GM12878 (cell line): ENCODE measurements at regions not wholly inside any gene's neighbourhood (a gene's known extent, or its start where the extent isn't known, plus 50 kb on each side); places are given as distances from the start of the nearest gene placed in this dataset.

Experiments used
- ATAC-seq: fragments of 200-7000 bp; cut with Tn5 transposase; 3 replicates; pipeline ENCODE4 v1.9.1; 2020; ENCODE audit warnings: mild to moderate bottlenecking, moderate library complexity
- BruUV-seq: library from RNA; stranded (reverse); fragments of 400-500 nt; replicated peaks from 2 replicates; lab custom pipeline; 2021; lab: Mats Ljungman, UMichigan
- CTCF ChIA-PET: fragments of 300-600 bp; sonication (Branson Sonifier 250); formaldehyde crosslinking; extraction: SDS; loops from one replicate; lab custom pipeline; 2021; ENCODE audit warnings: inconsistent platforms; lab: Yijun Ruan, JAX
- POLR2A ChIA-PET: fragments of 350-600 bp; formaldehyde crosslinking; extraction: SDS; loops from one replicate; lab custom pipeline; 2021; ENCODE audit warnings: inconsistent platforms; lab: Charles Lee
- RAD21 ChIA-PET: fragments of 300-600 bp; sonication (Branson Sonifier 250); formaldehyde crosslinking; loops from one replicate; lab custom pipeline; 2023; ENCODE audit warnings: antibody characterized with exemption; ENCODE audit not compliant: unreplicated experiment; lab: Charles Lee
- SMC1A ChIA-PET: fragments of 300-600 bp; sonication (Branson Sonifier 250); formaldehyde crosslinking; loops from one replicate; lab custom pipeline; 2023; ENCODE audit not compliant: unreplicated experiment, uncharacterized antibody; lab: Charles Lee
- DNase-seq: peaks from one replicate; pipeline ENCODE4 v3.0.0-alpha.2; 2011; ENCODE audit warnings: low read depth, low spot score
- FAIRE-seq: peaks from 3 replicates; lab custom pipeline; 2011; peaks lifted over from hg19 to GRCh38; lab: Jason Lieb, UNC
- H2AFZ ChIP-seq: 2 replicates; pipeline ENCODE4 v1.6.0; 2011; ENCODE audit warnings: low read depth, low read length, control low read depth; ENCODE audit not compliant: control insufficient read depth
- H3K27ac ChIP-seq: 2 replicates; pipeline ENCODE4 v1.5.1; 2011; ENCODE audit warnings: control low read depth; ENCODE audit not compliant: control insufficient read depth, insufficient read depth
- H3K27me3 ChIP-seq, 2 experiments: replicated peaks in 1 of 2; 2 replicates each; pipeline versions ENCODE4 v1.6.0 to v1.6.1; 2011; ENCODE audit warnings: low read length in 1 of 2; ENCODE audit not compliant: control insufficient read depth in 2 of 2, insufficient read depth in 2 of 2
- H3K36me3 ChIP-seq, 2 experiments: 2 replicates each; pipeline ENCODE4 v1.5.1; 2011; ENCODE audit warnings: low read length in 1 of 2; ENCODE audit not compliant: control insufficient read depth in 2 of 2, insufficient read depth in 2 of 2
- H3K4me1 ChIP-seq: 2 replicates; pipeline ENCODE4 v1.6.1; 2011; ENCODE audit warnings: mild to moderate bottlenecking, low read length, moderate library complexity, mixed read lengths; ENCODE audit not compliant: control insufficient read depth, insufficient read depth
- H3K4me2 ChIP-seq: 2 replicates; pipeline ENCODE4 v1.6.0; 2011; ENCODE audit warnings: control low read depth; ENCODE audit not compliant: control insufficient read depth, insufficient read depth
- H3K4me3 ChIP-seq: fragments of 200-600 bp; sonication (generic); 2 replicates; pipeline ENCODE4 v1.5.1; 2016
- H3K79me2 ChIP-seq: 2 replicates; pipeline ENCODE4 v1.6.0; 2011; ENCODE audit warnings: low read length; ENCODE audit not compliant: control insufficient read depth, insufficient read depth
- H3K9ac ChIP-seq: 2 replicates; pipeline ENCODE4 v1.8.0; 2011; ENCODE audit warnings: low read length, control low read depth, mixed read lengths; ENCODE audit not compliant: control insufficient read depth, insufficient read depth
- H3K9me3 ChIP-seq: replicated peaks from 3 replicates; pipeline ENCODE4 v1.5.1; 2011; ENCODE audit warnings: mild to moderate bottlenecking, low read length; ENCODE audit not compliant: control insufficient read depth, insufficient read depth
- H4K20me1 ChIP-seq: 2 replicates; pipeline ENCODE4 v1.6.0; 2011; ENCODE audit not compliant: control insufficient read depth, insufficient read depth
- HSF1 ChIP-seq: fragments of 150-350 bp; IDR thresholded peaks from 2 replicates; pipeline ENCODE4 v1.6.1; 2014; ENCODE audit warnings: mild to moderate bottlenecking, low read depth, low read length
- MEF2A ChIP-seq: IDR thresholded peaks from 2 replicates; pipeline ENCODE4 v1.6.1; 2011; ENCODE audit warnings: low read depth, mild to moderate bottlenecking, low read length, moderate library complexity; ENCODE audit not compliant: insufficient read depth
- MTA3 ChIP-seq: IDR thresholded peaks from 2 replicates; pipeline ENCODE4 v1.6.1; 2012; ENCODE audit warnings: low read length, inconsistent platforms, borderline replicate concordance
- MYB ChIP-seq: fragments of 150-350 bp; IDR thresholded peaks from 2 replicates; pipeline ENCODE4 v1.6.1; 2014; ENCODE audit warnings: mild to moderate bottlenecking, low read depth, low read length, borderline replicate concordance
- NBN ChIP-seq: fragments of 450-650 bp; IDR thresholded peaks from 2 replicates; pipeline ENCODE4 v1.6.1; 2016
- NRF1 ChIP-seq: conservative IDR thresholded peaks from 2 replicates; pipeline ENCODE4 v1.6.1; 2011; ENCODE audit warnings: mild to moderate bottlenecking, low read depth, low read length, improper control_type of control experiment
- RAD21 ChIP-seq: IDR thresholded peaks from 2 replicates; pipeline ENCODE4 v1.6.1; 2011; ENCODE audit warnings: mild to moderate bottlenecking, low read depth, low read length, moderate library complexity; ENCODE audit not compliant: insufficient read depth
- RB1 ChIP-seq: fragments of 450-650 bp; formaldehyde crosslinking; IDR thresholded peaks from 2 replicates; pipeline ENCODE4 v1.6.1; 2017; ENCODE audit warnings: mild to moderate bottlenecking, borderline replicate concordance
- RELA ChIP-seq: fragments of 450-650 bp; IDR thresholded peaks from 2 replicates; pipeline ENCODE4 v1.8.0; 2014; ENCODE audit warnings: borderline replicate concordance; ENCODE audit not compliant: partially characterized antibody
- SPI1 ChIP-seq: IDR thresholded peaks from 2 replicates; pipeline ENCODE4 v1.6.1; 2011; ENCODE audit warnings: low read depth, mild to moderate bottlenecking, low read length, moderate library complexity, borderline replicate concordance; ENCODE audit not compliant: insufficient read depth
- STAT1 ChIP-seq: fragments of 450-650 bp; conservative IDR thresholded peaks from 2 replicates; pipeline ENCODE4 v1.6.1; 2014; ENCODE audit warnings: antibody characterized with exemption, mild to moderate bottlenecking
- TARDBP ChIP-seq: IDR thresholded peaks from 2 replicates; pipeline ENCODE4 v1.6.1; 2016; ENCODE audit warnings: borderline replicate concordance
- TCF12 ChIP-seq: IDR thresholded peaks from 2 replicates; pipeline ENCODE4 v1.6.1; 2011; ENCODE audit warnings: low read depth, mild to moderate bottlenecking, low read length
- WRNIP1 ChIP-seq: IDR thresholded peaks from 2 replicates; pipeline ENCODE4 v1.6.1; 2011; ENCODE audit warnings: low read depth, low read length, improper control_type of control experiment, borderline replicate concordance
- WGBS: methylation state at CpG from one replicate; pipeline ENCODE4 v1.1.6; 2016; ENCODE audit warnings: low lambda C conversion rate; ENCODE audit not compliant: insufficient replicate concordance, insufficient coverage; ENCODE audit errors: missing lambda C conversion rate; 5-methylcytosine and 5-hydroxymethylcytosine counted together
- in situ Hi-C: fragments of 300-500 bp; cut with MboI; formaldehyde crosslinking; loops from 9 replicates; pipeline ENCODE4 v1.14.3; 2018; ENCODE audit warnings: mixed read lengths
- intact Hi-C: fragments of 100-400 bp; cut with micrococcal nuclease; formaldehyde crosslinking; loops from one replicate; pipeline ENCODE4 v1.14.2; 2022; ENCODE audit not compliant: unreplicated experiment
- TF ChIP-seq, protein P1 (sequence below): fragments of 450-650 bp; IDR thresholded peaks from 2 replicates; pipeline ENCODE4 v1.6.1; 2016; ENCODE audit warnings: mild to moderate bottlenecking
- TF ChIP-seq, protein P2 (sequence below): fragments of 450-650 bp; IDR thresholded peaks from 2 replicates; pipeline ENCODE4 v1.6.1; 2017; ENCODE audit warnings: mild to moderate bottlenecking, moderate library complexity

DNA sequence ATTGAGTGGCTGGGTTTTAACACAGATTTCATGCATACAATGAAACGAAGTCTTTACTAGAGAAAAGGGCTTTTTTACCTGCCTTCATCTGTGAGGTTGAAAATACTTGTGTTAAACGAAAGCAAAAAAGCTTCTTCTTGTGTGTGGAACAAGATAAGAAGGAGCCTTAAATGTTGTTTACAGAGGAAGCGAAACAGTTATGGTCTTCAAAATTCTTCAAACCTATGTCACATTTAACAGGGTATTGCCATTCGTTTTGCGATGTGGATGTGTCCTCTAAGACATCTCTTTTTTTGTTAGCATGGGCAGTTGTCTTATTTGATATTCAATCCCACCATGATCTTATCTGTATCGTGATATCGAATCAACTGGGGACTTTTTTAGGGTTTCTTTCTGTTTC lies 532.6 kb downstream of the TMEM182 start (continued):
- TF ChIP-seq, protein P1, sequence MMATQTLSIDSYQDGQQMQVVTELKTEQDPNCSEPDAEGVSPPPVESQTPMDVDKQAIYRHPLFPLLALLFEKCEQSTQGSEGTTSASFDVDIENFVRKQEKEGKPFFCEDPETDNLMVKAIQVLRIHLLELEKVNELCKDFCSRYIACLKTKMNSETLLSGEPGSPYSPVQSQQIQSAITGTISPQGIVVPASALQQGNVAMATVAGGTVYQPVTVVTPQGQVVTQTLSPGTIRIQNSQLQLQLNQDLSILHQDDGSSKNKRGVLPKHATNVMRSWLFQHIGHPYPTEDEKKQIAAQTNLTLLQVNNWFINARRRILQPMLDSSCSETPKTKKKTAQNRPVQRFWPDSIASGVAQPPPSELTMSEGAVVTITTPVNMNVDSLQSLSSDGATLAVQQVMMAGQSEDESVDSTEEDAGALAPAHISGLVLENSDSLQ, result no peak
- TF ChIP-seq MYB (no peak), MEF2A (no peak), WRNIP1 (no peak), TCF12 (no peak), MTA3 (no peak), SPI1 (no peak), TARDBP (no peak), NBN (no peak)
- TF ChIP-seq, all 136 proteins: peak for 0

GRCh38 chr2:103295591-103295990 lies 533.8 kb downstream of the TMEM182 start:
- Histone ChIP-seq H3K9me3 (no peaks in the 10 kb centered on the region), H2AFZ (no peak overlapping the region), H3K36me3 (no peaks in the 10 kb centered on the region), H3K4me1 (no peaks in the 10 kb centered on the region), H3K27ac (no peak overlapping the region), H3K27me3 (no peaks in the 10 kb centered on the region), H3K4me3 (no peak overlapping the region), H3K4me2 (no peak overlapping the region), H3K9ac (no peak overlapping the region), H3K79me2 (no peaks in the 10 kb centered on the region), H4K20me1 (no peaks in the 10 kb centered on the region)
- intact Hi-C loops, result no loop called here
- RAD21 ChIA-PET, result no interaction called here
- no TSS peak for BruUV-seq
- DNase-seq (no peak), FAIRE-seq (no peak), ATAC-seq (no peak)
- POLR2A ChIA-PET, result no interaction called here
- SMC1A ChIA-PET, result no interaction called here
- CTCF ChIA-PET, result no interaction called here
- WGBS, result 25% methylated on average over 2 of the region's 2 CpGs
- in situ Hi-C loops, result no loop called here
- no peak for TF ChIP-seq RB1
- no peak for TF ChIP-seq STAT1
- no peak for TF ChIP-seq HSF1
- TF ChIP-seq RELA, result no peak
- TF ChIP-seq, protein P2, sequence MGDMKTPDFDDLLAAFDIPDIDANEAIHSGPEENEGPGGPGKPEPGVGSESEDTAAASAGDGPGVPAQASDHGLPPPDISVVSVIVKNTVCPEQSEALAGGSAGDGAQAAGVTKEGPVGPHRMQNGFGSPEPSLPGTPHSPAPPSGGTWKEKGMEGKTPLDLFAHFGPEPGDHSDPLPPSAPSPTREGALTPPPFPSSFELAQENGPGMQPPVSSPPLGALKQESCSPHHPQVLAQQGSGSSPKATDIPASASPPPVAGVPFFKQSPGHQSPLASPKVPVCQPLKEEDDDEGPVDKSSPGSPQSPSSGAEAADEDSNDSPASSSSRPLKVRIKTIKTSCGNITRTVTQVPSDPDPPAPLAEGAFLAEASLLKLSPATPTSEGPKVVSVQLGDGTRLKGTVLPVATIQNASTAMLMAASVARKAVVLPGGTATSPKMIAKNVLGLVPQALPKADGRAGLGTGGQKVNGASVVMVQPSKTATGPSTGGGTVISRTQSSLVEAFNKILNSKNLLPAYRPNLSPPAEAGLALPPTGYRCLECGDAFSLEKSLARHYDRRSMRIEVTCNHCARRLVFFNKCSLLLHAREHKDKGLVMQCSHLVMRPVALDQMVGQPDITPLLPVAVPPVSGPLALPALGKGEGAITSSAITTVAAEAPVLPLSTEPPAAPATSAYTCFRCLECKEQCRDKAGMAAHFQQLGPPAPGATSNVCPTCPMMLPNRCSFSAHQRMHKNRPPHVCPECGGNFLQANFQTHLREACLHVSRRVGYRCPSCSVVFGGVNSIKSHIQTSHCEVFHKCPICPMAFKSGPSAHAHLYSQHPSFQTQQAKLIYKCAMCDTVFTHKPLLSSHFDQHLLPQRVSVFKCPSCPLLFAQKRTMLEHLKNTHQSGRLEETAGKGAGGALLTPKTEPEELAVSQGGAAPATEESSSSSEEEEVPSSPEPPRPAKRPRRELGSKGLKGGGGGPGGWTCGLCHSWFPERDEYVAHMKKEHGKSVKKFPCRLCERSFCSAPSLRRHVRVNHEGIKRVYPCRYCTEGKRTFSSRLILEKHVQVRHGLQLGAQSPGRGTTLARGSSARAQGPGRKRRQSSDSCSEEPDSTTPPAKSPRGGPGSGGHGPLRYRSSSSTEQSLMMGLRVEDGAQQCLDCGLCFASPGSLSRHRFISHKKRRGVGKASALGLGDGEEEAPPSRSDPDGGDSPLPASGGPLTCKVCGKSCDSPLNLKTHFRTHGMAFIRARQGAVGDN, result no peak
- TF ChIP-seq RAD21, result no peak
- no peak for TF ChIP-seq NRF1
